Adrenal gland (tissue), 9 donors: ENCODE measurements at regions not wholly inside any gene's neighbourhood (a gene's known extent, or its start where the extent isn't known, plus 50 kb on each side); places are given as distances from the start of the nearest gene placed in this dataset.

Source experiments
- DNase-seq, 7 donors: peaks; one replicate each; pipeline ENCODE4 v3.0.0-alpha.2; 2019 to 2020
- H3K27ac ChIP-seq, 5 donors: fragments of 200-600 bp; sonication (generic) in 4 of 5; 1 replicate in 3 of 5; 2 replicates in 2 of 5; pipeline versions ENCODE4 v1.5.1 to v1.8.0; 2016 to 2020; ENCODE audit warnings: mild to moderate bottlenecking in 1 of 5
- H3K27me3 ChIP-seq: fragments of 200-600 bp; 2 replicates; pipeline ENCODE4 v1.8.0; 2021
- H3K36me3 ChIP-seq, 2 donors: fragments of 200-600 bp; replicated peaks in 1 of 2; 1 replicate in 1 of 2; 2 replicates in 1 of 2; pipeline versions ENCODE4 v1.5.1 to v1.8.0; 2018 to 2022
- H3K4me1 ChIP-seq, 2 donors: fragments of 200-600 bp; replicated peaks in 1 of 2; 1 replicate in 1 of 2; 2 replicates in 1 of 2; pipeline versions ENCODE4 v1.5.1 to v1.8.0; 2018 to 2021
- H3K4me3 ChIP-seq, 4 donors: fragments of 200-600 bp; sonication (generic) in 3 of 4; one replicate each; pipeline ENCODE4 v1.5.1; 2016 to 2018
- H3K9me3 ChIP-seq, 3 donors: fragments of 200-600 bp; sonication (generic) in 1 of 3; replicated peaks in 1 of 3; 1 replicate in 2 of 3; 2 replicates in 1 of 3; pipeline versions ENCODE4 v1.5.1 to v1.8.0; 2016 to 2021
- POLR2A ChIP-seq, 2 donors: fragments of 450-650 bp; IDR thresholded peaks; one replicate each; pipeline ENCODE4 v1.6.1; 2017; ENCODE audit warnings: antibody characterized with exemption in 2 of 2, mild to moderate bottlenecking in 2 of 2, moderate library complexity in 1 of 2
- WGBS, 4 donors: extraction: QIAGEN DNeasy Blood & Tissue Kit in 2 of 4; methylation state at CpG; one replicate each; pipeline versions ENCODE4 v1.1.5 to v1.1.7; 2013 to 2017; 5-methylcytosine and 5-hydroxymethylcytosine counted together
- intact Hi-C, 2 donors: fragments of 100-400 bp; cut with DNase I; formaldehyde crosslinking; loops; one replicate each; pipeline versions ENCODE4 v1.14.1 to v1.15.0; 2022 to 2023
- TF ChIP-seq, protein P1 (sequence below), 6 experiments: fragments of 450-650 bp in 4 of 6; fragments of 200-600 bp in 2 of 6; sonication (generic) in 1 of 6; IDR thresholded peaks; 1 replicate in 5 of 6; 2 replicates in 1 of 6; pipeline versions ENCODE4 v1.5.1 to v1.8.0; 2016 to 2021; ENCODE audit warnings: antibody characterized with exemption in 6 of 6, mild to moderate bottlenecking in 2 of 6, moderate library complexity in 1 of 6
- donor health status: healthy with polysubstance abuse.
- donor health status: Bipolar disorder and iron deficiency.
- donor health status: DM: yes; HTN: yes; CAD: no.
- donor health status: DM: no; HTN: no; CAD: no.
- donor health status: DM: no; HTN: no; CAD: no.

DNA sequence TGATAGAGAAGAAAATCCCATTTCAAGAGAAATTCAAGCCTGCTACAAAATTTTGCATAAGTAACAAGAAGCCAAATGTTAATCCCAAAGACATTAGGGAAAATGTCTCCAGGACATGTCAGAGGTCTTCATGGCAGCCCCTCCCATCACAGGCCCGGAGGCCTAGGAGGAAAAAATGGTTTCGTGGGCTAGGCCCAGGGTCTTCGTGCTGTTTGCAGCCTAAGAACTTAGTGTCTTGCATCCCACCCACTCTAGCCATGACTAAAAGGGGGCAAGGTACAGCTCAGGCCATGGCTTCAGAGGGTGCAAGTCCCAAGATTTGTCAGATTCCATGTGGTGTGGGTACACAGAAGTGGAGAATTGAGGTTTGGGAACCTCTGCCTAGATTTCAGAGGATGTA lies 57.8 kb upstream of the TAPT1 start:
- DNase-seq, result no peak
- H3K9me3 ChIP-seq, result no peaks in the 10 kb centered on the region
- intact Hi-C loops, result loop anchor here in 1 of 2 donors (10.0 kb wide), 1 partner anchor 161 kb away; no protein-coding TSS in a partner anchor
- 63 to 95% (median 77%) methylated on average over 3 of the region's 3 CpGs for whole genome bisulfite sequencing, 4 donors
- H3K36me3 ChIP-seq, result no peaks in the 10 kb centered on the region
- no peaks in the 10 kb centered on the region for H3K27me3 ChIP-seq
- no peaks in the 10 kb centered on the region for H3K4me1 ChIP-seq
- TF ChIP-seq, protein P1, sequence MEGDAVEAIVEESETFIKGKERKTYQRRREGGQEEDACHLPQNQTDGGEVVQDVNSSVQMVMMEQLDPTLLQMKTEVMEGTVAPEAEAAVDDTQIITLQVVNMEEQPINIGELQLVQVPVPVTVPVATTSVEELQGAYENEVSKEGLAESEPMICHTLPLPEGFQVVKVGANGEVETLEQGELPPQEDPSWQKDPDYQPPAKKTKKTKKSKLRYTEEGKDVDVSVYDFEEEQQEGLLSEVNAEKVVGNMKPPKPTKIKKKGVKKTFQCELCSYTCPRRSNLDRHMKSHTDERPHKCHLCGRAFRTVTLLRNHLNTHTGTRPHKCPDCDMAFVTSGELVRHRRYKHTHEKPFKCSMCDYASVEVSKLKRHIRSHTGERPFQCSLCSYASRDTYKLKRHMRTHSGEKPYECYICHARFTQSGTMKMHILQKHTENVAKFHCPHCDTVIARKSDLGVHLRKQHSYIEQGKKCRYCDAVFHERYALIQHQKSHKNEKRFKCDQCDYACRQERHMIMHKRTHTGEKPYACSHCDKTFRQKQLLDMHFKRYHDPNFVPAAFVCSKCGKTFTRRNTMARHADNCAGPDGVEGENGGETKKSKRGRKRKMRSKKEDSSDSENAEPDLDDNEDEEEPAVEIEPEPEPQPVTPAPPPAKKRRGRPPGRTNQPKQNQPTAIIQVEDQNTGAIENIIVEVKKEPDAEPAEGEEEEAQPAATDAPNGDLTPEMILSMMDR (IDR thresholded peaks at IDR 0.05), result no peak
- TF ChIP-seq POLR2A (IDR thresholded peaks at IDR 0.05), result no peak
- no peak overlapping the region for H3K27ac ChIP-seq
- no peak overlapping the region for H3K4me3 ChIP-seq

- DNase-seq, result no peak
- no peak overlapping the region for H3K27ac ChIP-seq
- no peaks in the 10 kb centered on the region for H3K27me3 ChIP-seq
- no peaks in the 10 kb centered on the region for H3K4me1 ChIP-seq
- TF ChIP-seq, protein P1 (IDR thresholded peaks at IDR 0.05), result no peak
- TF ChIP-seq POLR2A (IDR thresholded peaks at IDR 0.05), result no peak
- intact Hi-C loops, result no loop called here
- H3K9me3 ChIP-seq, result no peaks in the 10 kb centered on the region
- H3K36me3 ChIP-seq, result no peaks in the 10 kb centered on the region
- 80 to 100% (median 90%) methylated on average over 1 of the region's 1 CpG for WGBS, 4 donors
- H3K4me3 ChIP-seq, result no peak overlapping the region
These were observed 51.9 kb upstream of the TAPT1 start for GRCh38 chr4:16278178-16278577.
